ENCODE measurements at regions not wholly inside any gene's neighbourhood (a gene's known extent, or its start where the extent isn't known, plus 50 kb on each side); places are given as distances from the start of the nearest gene placed in this dataset.

GRCh38 chr9:84166891-84167290 is 173.7 kb downstream of the SLC28A3 start:
- no peak for TF ChIP-seq ZNF274 (IDR thresholded peaks at IDR 0.05; ENCODE audit: low read depth, low read length)
- TF ChIP-seq YY1 (IDR thresholded peaks at IDR 0.05; ENCODE audit: insufficient read depth, insufficient read length): no peak
- TF ChIP-seq SUZ12 (IDR thresholded peaks at IDR 0.05; ENCODE audit: extremely low read depth, insufficient read depth, insufficient read length): no peak
